AG04449 (cell line): ENCODE measurements at regions not wholly inside any gene's neighbourhood (a gene's known extent, or its start where the extent isn't known, plus 50 kb on each side); places are given as distances from the start of the nearest gene placed in this dataset.

Experiments used
- CTCF ChIA-PET: fragments of 350-600 bp; formaldehyde crosslinking; extraction: SDS; loops from one replicate; lab custom pipeline; 2021; ENCODE audit warnings: antibody characterized with exemption; lab: Yijun Ruan, JAX
- POLR2A ChIA-PET: fragments of 400-600, 350-600 bp; formaldehyde crosslinking; extraction: SDS; loops from one replicate; lab custom pipeline; 2020; ENCODE audit warnings: antibody characterized with exemption, inconsistent platforms; lab: Yijun Ruan, JAX
- DNase-seq: peaks from one replicate; pipeline ENCODE4 v3.0.0-alpha.2; 2010; ENCODE audit warnings: low read depth, low spot score
- H3K4me3 ChIP-seq: 2 replicates; pipeline ENCODE4 v1.5.1; 2011; ENCODE audit warnings: low read depth, mild to moderate bottlenecking, control low read depth, low read length
- TF ChIP-seq, protein P1 (sequence below): IDR thresholded peaks from one replicate; pipeline ENCODE4 v1.5.1; 2011; ENCODE audit warnings: mild to moderate bottlenecking, moderate library complexity, low read length, control low read depth, inconsistent platforms; ENCODE audit not compliant: insufficient read depth; ENCODE audit errors: missing control alignments

DNA sequence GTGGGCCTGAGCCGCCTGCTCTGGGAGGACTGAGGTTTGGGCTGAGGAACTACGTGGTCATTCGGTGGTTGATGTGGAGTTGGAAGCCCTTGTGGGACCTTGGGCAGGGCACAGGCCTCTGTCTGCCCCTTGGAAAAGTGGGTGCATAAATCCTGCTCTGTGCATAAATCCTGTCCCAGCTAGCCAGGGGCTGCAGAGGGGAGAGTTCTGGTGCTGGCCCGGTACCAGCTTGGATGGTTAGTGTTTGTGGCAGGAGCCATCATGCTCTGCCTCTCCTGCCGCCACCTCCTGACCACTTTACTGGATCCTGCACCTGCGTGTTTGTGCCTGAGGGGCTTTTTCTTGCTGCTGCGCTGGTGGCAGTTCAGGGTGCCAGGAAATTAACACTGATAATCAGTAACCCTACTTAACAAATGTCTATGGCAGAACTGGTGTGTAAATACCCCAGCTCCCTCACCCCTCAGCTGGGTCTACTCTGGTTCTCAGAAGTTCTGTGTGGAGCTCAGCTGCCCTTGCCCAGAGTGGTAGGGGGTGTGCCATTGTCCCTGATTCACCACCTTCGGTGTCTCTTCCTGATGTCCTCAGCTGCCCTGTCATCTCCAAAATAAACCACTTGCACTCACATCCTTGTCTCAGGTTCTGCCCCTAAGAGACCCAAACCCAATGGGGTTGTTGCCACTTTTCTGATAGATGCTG lies 156.8 kb downstream of the GLI2 start:
- ChIA-PET POLR2A (interaction anchor here (0.6 to 1.4 kb wide), 4 partner anchors 22 to 178 kb away, joined by 3 read pairs; no protein-coding TSS in a partner anchor), CTCF (interaction anchor here (1.2 to 2.0 kb wide), 2 partner anchors 9 to 24 kb away, joined by 3 to 4 read pairs; no protein-coding TSS in a partner anchor)
- no peak for DNase-seq
- TF ChIP-seq, protein P1, sequence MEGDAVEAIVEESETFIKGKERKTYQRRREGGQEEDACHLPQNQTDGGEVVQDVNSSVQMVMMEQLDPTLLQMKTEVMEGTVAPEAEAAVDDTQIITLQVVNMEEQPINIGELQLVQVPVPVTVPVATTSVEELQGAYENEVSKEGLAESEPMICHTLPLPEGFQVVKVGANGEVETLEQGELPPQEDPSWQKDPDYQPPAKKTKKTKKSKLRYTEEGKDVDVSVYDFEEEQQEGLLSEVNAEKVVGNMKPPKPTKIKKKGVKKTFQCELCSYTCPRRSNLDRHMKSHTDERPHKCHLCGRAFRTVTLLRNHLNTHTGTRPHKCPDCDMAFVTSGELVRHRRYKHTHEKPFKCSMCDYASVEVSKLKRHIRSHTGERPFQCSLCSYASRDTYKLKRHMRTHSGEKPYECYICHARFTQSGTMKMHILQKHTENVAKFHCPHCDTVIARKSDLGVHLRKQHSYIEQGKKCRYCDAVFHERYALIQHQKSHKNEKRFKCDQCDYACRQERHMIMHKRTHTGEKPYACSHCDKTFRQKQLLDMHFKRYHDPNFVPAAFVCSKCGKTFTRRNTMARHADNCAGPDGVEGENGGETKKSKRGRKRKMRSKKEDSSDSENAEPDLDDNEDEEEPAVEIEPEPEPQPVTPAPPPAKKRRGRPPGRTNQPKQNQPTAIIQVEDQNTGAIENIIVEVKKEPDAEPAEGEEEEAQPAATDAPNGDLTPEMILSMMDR: no peak
- no peak overlapping the region for H3K4me3 ChIP-seq

DNA sequence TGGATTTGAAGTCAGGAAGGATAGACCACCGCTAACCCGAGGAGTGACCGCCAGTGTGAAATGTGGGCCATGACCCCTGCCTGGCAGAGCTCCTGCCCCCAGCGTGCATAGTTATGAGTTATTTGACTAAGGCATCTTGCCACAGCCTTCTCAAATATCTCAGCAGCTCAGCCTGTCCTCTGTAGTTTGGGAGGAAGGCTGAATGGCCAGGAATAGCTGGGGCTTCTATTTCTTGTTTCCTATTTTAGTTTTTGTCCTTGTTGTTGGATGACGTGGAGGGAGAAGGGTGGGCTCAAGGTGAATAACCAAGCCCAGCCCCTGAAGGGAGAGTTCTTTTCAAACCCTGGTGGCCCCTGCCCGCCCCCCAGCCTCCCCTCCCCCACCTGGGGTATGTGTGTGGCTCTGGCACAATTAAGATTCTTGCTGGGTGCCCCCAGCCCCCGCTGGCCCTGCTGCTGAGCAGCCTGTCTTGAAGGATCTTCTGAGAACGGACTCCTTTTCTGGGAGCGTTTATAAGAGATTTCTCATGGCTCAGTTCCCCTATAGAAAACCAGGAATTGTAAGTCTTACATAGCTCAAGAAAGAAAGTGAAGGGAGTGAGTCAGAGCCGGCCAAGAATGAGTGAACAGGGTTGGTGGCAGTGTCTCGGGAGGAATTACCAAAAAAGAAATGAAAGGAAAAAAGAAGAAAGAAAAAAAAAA lies 157.4 kb downstream of the GLI2 start:
- ChIA-PET CTCF (interaction anchor here (0.9 to 2.0 kb wide), 2 partner anchors 25 to 27 kb away, joined by 3 to 4 read pairs; no protein-coding TSS in a partner anchor), POLR2A (interaction anchor here (0.6 to 1.4 kb wide), 4 partner anchors 22 to 178 kb away, joined by 3 read pairs; no protein-coding TSS in a partner anchor)
- H3K4me3 ChIP-seq: no peak overlapping the region
- TF ChIP-seq, protein P1: no peak
- no peak for DNase-seq

DNA sequence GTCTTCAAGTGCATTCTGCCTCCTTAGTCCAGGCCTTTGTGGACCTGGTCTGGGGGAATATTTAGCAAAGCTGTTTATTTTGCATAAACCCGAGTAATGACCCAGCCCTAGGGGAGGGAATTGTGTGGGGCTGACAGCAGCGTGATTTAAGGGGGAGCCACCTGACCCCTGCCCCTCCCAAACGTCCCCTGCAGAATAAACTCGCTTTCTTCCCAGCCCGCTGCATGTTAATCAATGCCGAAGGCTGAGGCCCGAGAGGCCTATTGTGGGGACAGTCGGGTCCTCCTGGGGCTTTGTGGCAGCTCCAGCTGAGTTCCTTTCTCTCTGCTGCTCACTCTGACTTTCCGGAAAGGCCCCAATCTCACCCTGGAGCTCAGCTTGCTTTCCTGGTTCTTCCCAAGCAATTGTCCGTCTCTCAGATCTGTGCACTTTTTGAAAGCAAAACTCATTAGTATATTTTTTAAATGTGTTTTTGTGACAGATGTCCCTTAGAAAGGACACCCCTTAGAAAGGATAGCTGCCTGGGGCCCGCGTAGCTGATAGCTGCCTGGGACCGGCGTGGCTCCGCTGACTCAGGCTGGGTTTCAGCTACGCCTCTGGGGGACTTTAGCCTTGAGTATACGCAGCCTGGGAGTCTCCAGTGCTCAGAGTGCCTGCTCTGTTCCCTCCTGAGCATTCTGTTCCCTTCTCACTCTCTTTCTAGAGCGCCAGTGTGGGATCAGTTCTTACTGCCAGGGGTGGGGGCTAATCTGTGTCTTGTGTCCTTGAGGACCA lies 158.3 kb downstream of the GLI2 start:
- CTCF ChIA-PET: interaction anchor here (0.9 to 2.0 kb wide), 3 partner anchors 25 to 186 kb away, joined by 3 to 4 read pairs (median 3); no protein-coding TSS in a partner anchor
- POLR2A ChIA-PET: interaction anchor here (1.4 kb wide), 1 partner anchor 26 kb away, joined by 3 read pairs; no protein-coding TSS in a partner anchor
- TF ChIP-seq, protein P1: no peak
- no peak for DNase-seq
- H3K4me3 ChIP-seq: no peak overlapping the region

DNA sequence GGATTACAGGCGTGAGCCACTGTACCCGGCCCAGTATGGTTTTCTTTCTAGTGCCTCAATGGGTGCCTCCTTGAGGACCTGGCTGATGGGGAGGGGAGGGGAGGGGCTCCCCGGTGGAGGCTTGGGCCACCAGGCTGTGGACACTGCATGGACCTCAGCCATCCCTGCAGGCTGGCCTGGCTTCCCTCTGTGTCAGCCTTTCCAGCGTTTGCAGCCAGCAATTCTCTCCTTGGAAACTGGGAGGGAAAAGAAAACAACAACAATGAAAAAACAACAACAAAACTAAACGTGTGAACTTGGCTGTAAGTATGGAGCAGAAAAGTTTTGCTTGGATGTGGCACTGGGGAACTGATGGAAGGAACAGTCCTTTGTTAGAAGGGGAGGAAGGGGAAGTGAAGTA lies 159.3 kb downstream of the GLI2 start:
- no peak for DNase-seq
- no peak overlapping the region for H3K4me3 ChIP-seq
- TF ChIP-seq, protein P1: no peak
- ChIA-PET CTCF (no interaction called here), POLR2A (no interaction called here)

DNA sequence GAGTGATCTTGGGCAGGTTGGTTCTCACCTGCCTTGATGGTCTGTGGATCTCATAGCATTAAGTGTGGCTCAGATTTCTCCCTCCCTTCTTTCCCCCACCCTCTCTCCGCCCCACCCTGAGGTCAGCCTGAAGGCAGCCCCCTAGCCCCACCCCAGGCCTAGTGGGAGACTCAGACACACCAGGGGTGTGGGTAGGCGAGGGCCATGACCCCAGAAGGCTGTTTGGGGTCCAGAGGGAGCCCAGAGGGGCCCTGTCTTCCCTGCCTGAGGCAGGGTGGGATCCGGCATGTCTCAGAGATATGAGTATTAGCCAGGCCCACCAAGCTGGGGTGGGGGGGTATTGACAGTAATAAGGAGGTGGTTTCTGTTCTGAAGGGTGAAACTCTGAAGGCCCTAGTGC lies 160.5 kb downstream of the GLI2 start:
- POLR2A ChIA-PET: no interaction called here
- CTCF ChIA-PET: interaction anchor here (1.1 kb wide), 1 partner anchor 11 kb away, joined by 3 read pairs; no protein-coding TSS in a partner anchor
- TF ChIP-seq, protein P1: no peak

More for the DNA sequence above, 160.5 kb downstream of the GLI2 start:
- DNase-seq: no peak
- H3K4me3 ChIP-seq: no peak overlapping the region
